OCI-LY3 (cell line): ENCODE measurements at regions not wholly inside any gene's neighbourhood (a gene's known extent, or its start where the extent isn't known, plus 50 kb on each side); places are given as distances from the start of the nearest gene placed in this dataset.

ENCODE experiments used
- H2AFZ ChIP-seq: fragments of 200-600, 300-600 bp; shearing (Covaris generic); 2 replicates; pipeline ENCODE4 v1.6.0; 2014; ENCODE audit warnings: antibody characterized with exemption, low read depth, low read length
- H3K27ac ChIP-seq: fragments of 200-600, 300-600 bp; sonication (generic); 2 replicates; pipeline ENCODE4 v1.5.1; 2014; ENCODE audit warnings: mild to moderate bottlenecking, low read length, moderate library complexity, mixed read lengths
- H3K27me3 ChIP-seq: fragments of 200-600, 300-600 bp; sonication (generic); 2 replicates; pipeline ENCODE4 v1.6.1; 2014; ENCODE audit warnings: low read depth, low read length, mixed read lengths
- H3K36me3 ChIP-seq: fragments of 200-600, 300-600 bp; sonication (generic); replicated peaks from 2 replicates; pipeline ENCODE3; 2014; ENCODE audit warnings: low read depth, low read length, mixed read lengths
- H3K4me1 ChIP-seq: fragments of 300-600, 200-600 bp; sonication (generic); 2 replicates; pipeline ENCODE4 v1.6.1; 2014; ENCODE audit warnings: low read length, mixed read lengths
- H3K4me2 ChIP-seq: fragments of 200-600, 300-600 bp; sonication (generic); 2 replicates; pipeline ENCODE4 v1.6.1; 2014; ENCODE audit warnings: low read length, mixed read lengths
- H3K4me3 ChIP-seq: fragments of 300-600, 200-600 bp; sonication (generic); 2 replicates; pipeline ENCODE4 v1.5.1; 2014; ENCODE audit warnings: antibody characterized with exemption, mild to moderate bottlenecking, low read length, moderate library complexity
- H3K79me2 ChIP-seq: fragments of 300-600, 200-600 bp; shearing (Covaris generic); 2 replicates; pipeline ENCODE4 v1.6.1; 2014; ENCODE audit warnings: mild to moderate bottlenecking, low read length, mixed read lengths
- H3K9ac ChIP-seq: fragments of 300-600, 200-600 bp; shearing (Covaris generic); 2 replicates; pipeline ENCODE4 v1.6.0; 2014; ENCODE audit warnings: mild to moderate bottlenecking, low read length, moderate library complexity
- H3K9me3 ChIP-seq: fragments of 200-600, 300-600 bp; shearing (Covaris generic); 2 replicates; pipeline ENCODE4 v1.6.1; 2014; ENCODE audit warnings: low read length, mixed read lengths; ENCODE audit not compliant: insufficient read depth
- H4K20me1 ChIP-seq: fragments of 200-600, 300-600 bp; sonication (generic); 2 replicates; pipeline ENCODE4 v1.6.1; 2016; ENCODE audit warnings: low read length, mixed read lengths; ENCODE audit not compliant: insufficient read depth
- CTCF ChIP-seq: fragments of 200-600, 300-600 bp; sonication (generic); IDR thresholded peaks from 2 replicates; pipeline ENCODE4 v1.5.1; 2014; ENCODE audit warnings: antibody characterized with exemption, low read length, low read depth
- EZH2phosphoT487 ChIP-seq: fragments of 200-600 bp; shearing (Covaris generic); IDR thresholded peaks from 2 replicates; pipeline ENCODE4 v1.6.1; 2018; ENCODE audit warnings: antibody characterized with exemption, mixed run types, low read depth

DNA sequence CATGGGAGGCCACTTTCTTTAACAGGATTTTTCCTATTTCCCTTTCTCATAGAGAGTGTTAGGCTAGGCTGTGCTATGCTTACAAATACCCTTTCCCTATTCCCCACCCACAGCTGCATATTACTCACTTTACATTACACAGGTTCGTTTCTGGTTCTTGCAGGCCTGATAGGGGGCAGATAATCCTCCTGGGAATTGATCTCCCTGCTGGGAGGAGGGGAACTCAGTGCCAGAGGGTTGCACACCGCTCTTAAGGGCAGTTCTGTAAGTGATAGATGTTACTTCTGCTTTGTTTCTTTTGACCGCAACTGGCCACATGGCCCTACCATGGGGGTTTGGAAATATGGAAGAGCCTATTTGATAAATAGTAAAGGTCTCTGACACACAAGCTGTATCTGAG is 54.0 kb upstream of the NTRK2 start:
- H3K9me3 ChIP-seq, result no peaks in the 10 kb centered on the region
- peaks cover 16% of the 10 kb centered on the region for H3K4me1 ChIP-seq
- H3K4me3 ChIP-seq, result no peak overlapping the region
- TF ChIP-seq CTCF (no peak), EZH2phosphoT487 (no peak)
- no peaks in the 10 kb centered on the region for H3K27me3 ChIP-seq
- H2AFZ ChIP-seq, result no peak overlapping the region
- no peak overlapping the region for H3K9ac ChIP-seq
- no peak overlapping the region for H3K4me2 ChIP-seq
- no peaks in the 10 kb centered on the region for H4K20me1 ChIP-seq
- no peaks in the 10 kb centered on the region for H3K36me3 ChIP-seq
- no peak overlapping the region for H3K27ac ChIP-seq
- no peaks in the 10 kb centered on the region for H3K79me2 ChIP-seq

DNA sequence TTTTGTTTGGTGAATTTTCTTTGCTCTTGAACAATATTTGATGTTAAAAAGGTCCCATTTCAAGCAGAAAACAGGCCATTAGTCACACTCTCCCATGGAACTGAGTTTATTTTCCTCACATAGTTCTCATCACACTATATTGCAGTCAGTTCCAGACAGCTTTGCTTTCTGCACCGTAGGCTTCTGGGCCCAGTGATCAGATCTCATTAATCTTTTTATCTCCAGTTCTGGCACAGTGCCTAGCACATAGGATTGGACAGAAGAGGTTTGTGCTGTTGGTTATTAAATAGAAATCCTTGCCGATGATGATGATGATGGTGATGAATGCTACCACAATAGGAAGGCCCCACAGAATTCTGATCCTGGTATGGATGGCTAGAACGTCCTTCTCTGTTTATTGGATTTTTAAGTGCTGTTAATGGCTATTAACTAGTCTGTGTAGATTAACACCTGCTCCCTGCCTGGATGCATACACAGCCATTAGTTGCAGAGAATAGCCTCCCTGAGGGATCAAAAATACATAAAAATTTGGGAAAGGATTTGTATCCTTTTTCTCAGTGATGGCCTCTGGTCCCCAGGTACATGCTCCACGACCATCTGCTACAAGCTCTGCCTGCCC is 52.0 kb upstream of the NTRK2 start:
- Histone ChIP-seq H3K4me2 (no peak overlapping the region), H3K9ac (no peak overlapping the region), H3K27ac (no peak overlapping the region), H3K36me3 (no peaks in the 10 kb centered on the region), H3K27me3 (no peaks in the 10 kb centered on the region), H4K20me1 (no peaks in the 10 kb centered on the region), H3K4me3 (no peak overlapping the region), H2AFZ (no peak overlapping the region), H3K4me1 (peaks cover 16% of the 10 kb centered on the region), H3K9me3 (no peaks in the 10 kb centered on the region), H3K79me2 (no peaks in the 10 kb centered on the region)
- TF ChIP-seq CTCF, result no peak
- no peak for TF ChIP-seq EZH2phosphoT487
